Peyer's patch (tissue), 4 donors: ENCODE measurements at regions not wholly inside any gene's neighbourhood (a gene's known extent, or its start where the extent isn't known, plus 50 kb on each side); places are given as distances from the start of the nearest gene placed in this dataset.

Source experiments
- POLR2A ChIP-seq, 2 donors: fragments of 450-650 bp; IDR thresholded peaks; one replicate each; pipeline ENCODE4 v1.5.1; 2017; ENCODE audit warnings: antibody characterized with exemption in 2 of 2, mild to moderate bottlenecking in 2 of 2, moderate library complexity in 2 of 2
- TF ChIP-seq, protein P1 (sequence below), 6 experiments: fragments of 450-650 bp in 4 of 6; fragments of 200-600 bp in 2 of 6; sonication (generic) in 1 of 6; IDR thresholded peaks; one replicate each; pipeline ENCODE4 v1.5.1; 2017 to 2019; ENCODE audit warnings: antibody characterized with exemption in 6 of 6, mild to moderate bottlenecking in 3 of 6, moderate library complexity in 1 of 6

- TF ChIP-seq, protein P1, sequence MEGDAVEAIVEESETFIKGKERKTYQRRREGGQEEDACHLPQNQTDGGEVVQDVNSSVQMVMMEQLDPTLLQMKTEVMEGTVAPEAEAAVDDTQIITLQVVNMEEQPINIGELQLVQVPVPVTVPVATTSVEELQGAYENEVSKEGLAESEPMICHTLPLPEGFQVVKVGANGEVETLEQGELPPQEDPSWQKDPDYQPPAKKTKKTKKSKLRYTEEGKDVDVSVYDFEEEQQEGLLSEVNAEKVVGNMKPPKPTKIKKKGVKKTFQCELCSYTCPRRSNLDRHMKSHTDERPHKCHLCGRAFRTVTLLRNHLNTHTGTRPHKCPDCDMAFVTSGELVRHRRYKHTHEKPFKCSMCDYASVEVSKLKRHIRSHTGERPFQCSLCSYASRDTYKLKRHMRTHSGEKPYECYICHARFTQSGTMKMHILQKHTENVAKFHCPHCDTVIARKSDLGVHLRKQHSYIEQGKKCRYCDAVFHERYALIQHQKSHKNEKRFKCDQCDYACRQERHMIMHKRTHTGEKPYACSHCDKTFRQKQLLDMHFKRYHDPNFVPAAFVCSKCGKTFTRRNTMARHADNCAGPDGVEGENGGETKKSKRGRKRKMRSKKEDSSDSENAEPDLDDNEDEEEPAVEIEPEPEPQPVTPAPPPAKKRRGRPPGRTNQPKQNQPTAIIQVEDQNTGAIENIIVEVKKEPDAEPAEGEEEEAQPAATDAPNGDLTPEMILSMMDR (IDR thresholded peaks at IDR 0.05), result peak; percentile 30 to 84 (median 72)
- no peak for TF ChIP-seq POLR2A (IDR thresholded peaks at IDR 0.05)
Measured at GRCh38 chr1:208652296-208653160, 408.3 kb upstream of the PLXNA2 start.
